ENCODE measurements at regions not wholly inside any gene's neighbourhood (a gene's known extent, or its start where the extent isn't known, plus 50 kb on each side); places are given as distances from the start of the nearest gene placed in this dataset.

DNA sequence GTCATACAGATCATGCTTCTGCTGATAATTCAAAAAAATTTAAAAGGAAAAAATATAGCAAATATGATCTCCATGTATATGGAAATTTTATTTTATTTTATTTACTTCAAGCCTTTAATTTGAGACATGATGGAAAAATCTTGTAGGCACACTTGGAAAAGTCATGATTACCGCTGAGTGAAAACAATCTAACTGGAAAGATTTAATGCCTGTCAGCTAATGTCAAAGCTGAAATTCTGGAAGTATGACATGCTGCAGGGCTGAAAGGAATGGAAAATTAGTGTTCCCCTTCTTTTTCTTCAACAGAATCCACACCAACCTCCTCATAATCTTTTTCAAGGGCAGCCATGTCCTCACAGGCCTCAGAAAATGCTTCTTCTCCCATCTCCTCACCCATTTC, 58.2 kb downstream of the RPRM start:
- no peak for DNase-seq

DNA sequence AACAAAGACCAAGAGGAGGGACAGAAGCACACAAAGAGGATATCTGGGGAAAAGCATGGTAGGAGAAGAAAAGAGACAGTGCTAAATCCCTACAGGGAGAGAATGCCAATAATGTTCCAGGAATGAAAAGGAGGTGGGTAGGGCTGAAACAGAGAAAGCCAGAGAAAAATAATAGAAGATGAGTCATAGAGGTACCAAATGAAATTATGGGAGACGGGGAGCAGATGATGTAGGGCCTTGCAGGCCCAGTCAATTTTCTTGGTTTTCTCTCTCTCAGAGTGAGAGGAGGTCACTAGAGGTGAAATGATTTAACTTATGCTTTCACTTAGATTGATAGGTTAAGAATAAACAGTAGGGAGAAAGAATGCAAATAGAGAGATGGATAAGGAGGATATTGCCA, 61.5 kb downstream of the RPRM start:
- no peak for DNase-seq

DNA sequence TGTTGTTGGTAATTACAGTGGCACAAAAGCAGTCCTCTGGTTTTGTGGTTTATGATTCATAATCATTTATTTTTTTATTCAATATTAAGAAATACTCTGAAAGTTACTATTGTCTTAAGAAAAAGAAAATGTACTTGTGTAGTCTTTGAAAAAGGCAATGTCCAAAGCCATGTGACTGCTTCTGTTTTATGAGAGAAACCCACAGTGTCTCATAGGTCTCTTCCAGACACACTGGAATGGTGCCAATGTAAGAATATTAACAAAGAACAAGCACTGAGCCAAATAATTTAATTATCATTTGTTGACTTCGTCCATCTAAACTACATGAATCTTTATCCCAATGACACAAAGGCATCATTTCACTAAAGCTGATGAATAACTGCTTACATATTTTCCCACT, 62.5 kb downstream of the RPRM start:
- no peak for DNase-seq

DNA sequence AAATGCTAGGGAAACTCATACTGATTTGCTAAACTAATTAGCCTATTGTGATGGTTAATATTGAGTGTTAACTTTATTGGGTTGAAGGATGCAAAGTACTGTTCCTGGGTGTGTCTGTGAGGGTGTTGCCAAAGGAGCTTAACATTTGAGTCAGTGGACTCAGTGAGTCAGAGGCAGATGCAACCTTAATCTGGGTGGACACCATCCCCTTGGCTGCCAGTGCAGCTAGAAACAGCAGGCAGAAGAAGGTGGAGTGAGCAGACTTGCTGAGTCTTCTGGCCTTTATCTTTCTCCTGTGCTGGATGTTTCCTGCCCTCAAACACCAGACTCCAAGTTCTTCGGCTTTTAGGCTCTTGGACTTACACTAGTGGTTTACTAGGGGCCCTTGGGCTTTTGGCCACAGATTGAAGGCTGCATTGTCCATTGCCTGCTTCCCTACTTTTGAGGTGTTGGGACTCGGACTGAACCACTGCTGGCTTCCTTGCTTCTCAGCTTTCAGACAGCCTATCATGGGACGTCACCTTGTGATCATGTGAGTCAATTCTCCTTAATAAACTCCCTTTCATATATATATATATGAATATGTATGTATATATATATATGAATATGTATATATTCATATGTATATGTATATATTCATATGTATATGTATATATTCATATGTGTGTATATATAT, 69.7 kb downstream of the RPRM start:
- DNase-seq, result no peak

DNA sequence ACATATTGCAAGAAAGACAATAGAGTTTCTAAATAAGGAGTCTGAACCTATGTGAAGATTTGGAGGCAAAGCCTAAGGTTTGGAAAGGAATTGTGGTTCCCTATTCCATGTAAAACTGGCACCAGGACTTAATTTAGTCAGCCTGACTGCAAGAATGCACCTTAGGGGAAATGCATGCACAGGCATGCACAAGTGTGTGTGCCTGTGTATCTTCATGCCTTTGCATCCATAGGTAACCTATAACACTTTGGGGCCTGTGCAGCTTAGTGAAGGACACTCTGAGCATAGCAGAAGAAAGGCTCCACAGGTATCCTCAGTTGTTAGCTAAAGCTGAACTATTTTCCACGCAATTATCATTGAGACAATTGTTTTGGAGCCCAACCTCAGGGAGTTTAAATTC, 73.4 kb downstream of the RPRM start:
- DNase-seq, result no peak

DNA sequence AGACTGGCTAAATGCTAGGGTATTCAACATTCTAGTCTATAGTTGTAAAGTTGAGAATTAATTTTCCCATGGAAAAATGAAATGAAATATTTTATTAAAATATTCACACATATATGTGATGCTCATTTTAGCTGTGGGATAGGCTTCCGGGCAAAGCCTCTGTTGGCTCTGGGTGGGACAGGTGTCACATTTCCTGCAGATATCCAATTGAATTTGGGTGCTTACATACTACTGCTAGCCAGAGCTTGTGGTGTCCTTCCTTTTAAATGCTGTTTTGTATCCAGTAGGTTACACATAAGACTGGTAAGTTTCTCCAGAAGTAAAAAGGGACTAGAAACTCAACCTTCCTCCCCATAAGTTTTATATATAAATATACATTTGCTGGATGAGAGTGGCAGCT, 73.8 kb downstream of the RPRM start:
- DNase-seq, result peak; percentile 22

DNA sequence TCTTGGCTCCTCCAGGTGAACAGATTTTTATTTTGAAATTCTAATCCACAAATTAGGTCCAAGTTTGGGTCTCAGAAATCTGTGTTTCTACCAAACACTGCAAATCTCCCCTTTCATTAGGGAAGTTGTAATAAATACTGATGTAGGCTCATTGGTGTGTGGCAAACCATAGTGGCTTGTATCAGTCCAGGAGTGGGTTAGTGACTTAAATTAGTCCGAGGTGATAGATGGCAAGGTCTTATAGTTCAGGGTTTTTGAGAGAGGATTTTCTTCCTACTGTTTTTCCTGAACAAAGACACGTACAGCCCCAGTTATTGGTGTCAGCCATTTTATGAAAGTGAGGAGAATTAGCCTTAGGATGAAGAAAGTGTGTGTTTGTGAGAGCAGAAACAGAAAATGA, 74.6 kb downstream of the RPRM start:
- DNase-seq, result peak; percentile 31

DNA sequence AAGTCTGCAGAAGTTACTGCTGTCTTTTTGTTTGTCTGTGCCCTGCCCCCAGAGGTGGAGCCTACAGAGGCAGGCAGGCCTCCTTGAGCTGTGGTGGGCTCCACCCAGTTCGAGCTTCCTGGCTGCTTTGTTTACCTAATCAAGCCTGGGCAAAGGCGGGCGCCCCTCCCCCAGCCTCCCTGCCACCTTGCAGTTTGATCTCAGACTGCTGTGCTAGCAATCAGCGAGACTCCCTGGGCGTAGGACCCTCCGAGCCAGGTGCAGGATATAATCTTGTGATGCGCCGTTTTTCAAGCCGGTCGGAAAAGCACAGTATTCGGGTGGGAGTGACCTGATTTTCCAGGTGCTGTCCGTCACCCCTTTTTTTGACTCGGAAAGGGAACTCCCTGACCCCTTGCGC, 75.2 kb downstream of the RPRM start:
- peak; percentile 70 for DNase-seq

DNA sequence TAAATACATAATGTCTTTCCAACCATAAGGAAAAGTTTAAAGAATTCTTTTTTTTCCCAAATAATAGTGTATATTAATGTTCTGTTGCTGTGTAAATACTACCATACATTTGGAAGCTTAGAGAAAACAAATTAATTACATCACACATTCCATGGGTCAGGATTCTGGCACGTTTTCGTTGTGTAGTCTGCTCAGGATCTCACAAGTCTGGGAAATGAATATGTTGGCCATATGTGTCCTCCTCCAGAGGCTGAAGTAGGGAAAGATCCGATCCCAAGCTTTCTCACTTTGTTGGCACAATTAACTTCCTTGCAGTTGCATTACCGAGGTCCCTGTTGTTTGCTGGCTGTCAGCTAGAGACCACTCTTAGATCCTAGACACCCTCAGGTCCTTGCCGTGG, 83.9 kb downstream of the RPRM start:
- no peak for DNase-seq

DNA sequence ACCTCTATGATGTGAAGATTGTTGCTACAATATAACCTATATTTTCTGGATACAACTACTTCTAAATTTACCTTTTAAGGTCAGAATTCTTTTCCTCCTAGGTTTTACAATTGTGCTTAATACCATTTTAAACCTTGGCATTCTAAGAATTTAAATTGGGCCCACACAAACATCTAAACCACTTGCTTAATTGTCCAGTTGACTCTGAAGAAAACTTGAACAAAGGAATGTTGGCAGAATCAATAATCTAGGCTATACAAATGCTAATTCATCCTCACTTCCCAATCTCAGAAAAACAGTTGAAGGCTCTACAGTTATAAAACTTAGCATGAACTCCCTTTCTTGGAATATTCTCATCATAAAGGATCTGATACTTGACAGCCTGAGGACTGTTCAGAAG, 84.3 kb downstream of the RPRM start:
- DNase-seq, result no peak

DNA sequence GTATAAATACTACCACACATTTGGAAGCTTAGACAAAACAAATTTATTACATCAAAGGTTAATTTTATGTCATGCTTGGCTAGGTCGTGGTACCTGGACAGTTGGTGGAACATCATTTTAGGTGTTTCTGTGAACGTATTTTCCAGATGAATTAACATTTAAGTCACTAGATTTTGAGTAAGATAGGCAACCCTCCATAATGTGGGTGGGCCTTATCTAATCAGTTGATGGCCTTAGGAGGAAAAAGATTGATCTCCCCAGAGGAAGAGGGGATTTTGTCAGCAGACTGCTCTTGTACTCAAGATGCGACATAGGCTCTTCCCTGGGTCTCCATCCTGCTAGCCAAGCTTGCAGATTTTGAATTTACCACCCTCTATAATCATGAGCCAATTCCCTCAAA, 85.0 kb downstream of the RPRM start:
- no peak for DNase-seq

DNA sequence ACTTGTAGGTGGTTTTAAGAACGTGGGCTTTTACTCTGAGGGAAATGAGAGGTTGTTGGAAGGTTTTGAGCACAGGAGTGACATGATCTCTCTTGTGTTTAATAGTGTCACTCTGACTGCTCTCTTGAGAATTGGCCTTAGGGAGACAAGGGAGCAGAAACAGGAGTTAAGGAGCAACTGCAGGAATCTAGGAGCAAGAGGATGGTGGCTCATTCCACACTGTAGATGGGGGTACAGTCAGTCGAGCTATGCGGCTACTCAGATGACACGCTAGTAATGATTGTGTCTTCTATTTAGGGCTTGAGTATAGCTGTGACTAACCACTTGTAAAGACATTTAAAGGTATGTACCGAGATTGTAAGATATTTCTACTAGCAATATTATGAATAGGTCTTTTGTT, 87.4 kb downstream of the RPRM start:
- DNase-seq, result no peak

DNA sequence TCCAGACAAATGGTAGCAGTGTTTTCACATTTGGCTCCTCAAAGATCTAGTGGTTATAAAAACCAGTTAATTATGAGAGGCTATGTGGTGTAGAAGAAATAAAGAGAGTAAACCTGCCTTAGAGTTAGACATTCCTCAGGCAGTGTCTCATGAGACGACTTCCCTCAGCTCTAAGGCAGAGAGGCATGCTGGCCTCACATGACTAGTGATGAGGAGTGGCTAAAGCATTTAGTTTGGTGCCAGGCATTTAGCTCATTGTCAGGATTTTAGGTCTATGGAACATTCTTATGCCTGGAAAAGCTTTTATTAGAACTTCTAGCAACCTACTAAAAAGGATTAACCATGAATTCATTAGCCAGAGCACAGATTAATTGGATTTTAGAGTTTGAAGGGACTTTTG, 90.3 kb downstream of the RPRM start:
- DNase-seq, result no peak

DNA sequence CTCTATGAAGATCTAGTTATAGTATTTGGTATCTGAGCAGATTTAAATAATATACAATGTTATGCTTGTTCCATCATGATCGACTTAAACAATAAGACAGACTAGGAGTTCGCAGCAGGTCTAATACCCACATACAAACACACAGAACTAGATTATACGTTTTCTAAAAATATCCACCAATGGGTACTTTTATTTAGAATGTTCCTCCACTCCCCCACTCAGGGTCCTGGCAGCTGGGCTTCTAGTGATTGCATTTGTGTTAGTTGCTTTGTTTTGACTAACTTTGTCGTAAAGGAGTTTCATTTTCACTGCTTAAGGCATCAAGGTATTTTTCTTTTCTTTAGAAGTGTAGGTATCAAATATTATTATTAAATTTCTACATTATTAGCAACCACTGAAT, 91.4 kb downstream of the RPRM start:
- DNase-seq, result no peak

DNA sequence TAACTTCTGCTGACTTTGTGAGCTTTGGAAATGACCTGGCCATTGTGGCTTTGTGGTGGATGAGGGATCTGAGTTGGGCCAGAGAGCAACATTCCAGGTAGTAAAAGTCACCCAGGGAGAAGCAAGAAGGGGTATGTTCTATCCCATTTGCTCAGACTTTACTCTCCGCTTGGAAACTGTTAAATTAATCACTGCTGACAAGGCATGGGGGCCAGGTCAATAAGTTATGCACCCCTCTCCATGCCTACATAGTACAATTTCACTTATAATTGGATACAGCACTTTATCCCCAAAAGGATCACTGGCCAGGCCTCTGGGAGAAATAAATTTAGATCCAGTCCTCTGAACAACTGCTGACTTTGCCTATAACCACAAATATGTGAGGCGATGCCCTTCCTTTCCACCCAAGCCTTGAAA, 92.1 kb downstream of the RPRM start:
- DNase-seq, result no peak

DNA sequence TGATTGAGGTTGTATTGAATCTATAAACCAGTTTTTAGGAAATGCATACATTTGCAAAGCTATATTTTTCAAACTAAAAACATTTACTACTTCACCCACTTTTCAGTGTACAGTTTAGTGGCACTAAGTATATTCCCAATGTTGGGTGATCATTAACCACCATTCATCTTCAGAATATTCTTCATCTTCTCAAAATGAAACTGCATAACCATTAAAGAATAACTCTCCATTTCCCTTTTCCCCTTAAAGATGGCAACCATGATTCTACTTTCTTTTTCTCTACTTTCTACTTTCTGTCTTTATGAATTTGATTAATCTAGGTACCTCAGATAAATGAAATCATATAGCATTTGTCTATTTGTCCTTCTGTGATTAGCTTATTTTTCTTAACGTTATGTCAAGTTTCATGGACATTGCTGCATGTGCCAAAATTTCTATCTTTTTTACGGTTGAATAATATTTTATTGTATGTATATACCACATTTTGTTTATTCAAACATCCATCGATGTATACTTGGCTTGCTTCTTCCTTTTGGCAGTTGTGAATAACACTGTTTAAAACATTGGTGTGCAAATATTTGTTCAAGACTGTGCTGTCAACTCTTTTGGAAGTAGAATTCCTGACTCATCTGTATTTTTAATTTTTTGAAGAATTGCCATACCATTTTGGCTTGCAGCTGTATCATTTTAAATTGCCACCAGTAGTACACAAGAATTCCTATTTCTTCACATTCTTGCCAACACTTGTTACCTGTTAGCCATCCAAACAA, 104.9 kb downstream of the RPRM start:
- no peak for DNase-seq

DNA sequence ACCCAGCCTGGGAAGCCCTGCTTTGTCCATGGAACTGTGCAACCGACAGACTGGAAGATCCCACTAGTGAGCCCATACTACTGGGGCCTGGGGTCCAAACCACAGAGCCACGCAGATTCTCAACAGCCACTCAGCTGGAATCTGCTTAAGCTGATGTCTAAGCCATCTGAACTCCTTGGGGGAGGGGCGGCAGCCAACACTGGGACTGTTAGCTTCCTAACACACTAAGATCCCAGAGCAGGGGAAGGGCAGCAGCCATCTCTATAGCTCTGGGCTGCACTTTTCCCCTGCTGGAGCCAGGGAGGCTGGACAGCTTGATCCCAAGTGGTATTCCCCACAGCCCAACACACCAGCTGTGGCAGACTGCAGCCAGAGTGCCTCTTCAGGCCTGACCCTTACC, 118.3 kb downstream of the RPRM start:
- no peak for DNase-seq

DNA sequence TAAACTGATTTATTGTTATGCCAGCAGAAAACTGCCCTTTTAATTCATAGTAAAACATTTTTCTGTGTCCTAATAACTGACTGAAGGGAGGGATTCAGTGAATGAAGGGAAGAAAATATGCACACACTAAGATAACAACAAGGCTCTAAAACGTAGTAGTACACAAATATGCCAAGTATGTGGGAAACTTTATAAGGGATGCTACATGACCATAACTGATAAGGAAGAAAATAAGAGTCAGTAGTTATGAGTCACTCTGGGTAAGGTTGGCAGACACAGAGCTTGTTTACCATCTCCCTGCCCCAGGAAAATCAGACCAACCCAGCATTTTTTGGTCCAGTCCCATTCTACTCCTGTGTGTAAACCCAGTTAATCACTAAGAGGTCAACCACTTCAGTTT, 124.2 kb downstream of the RPRM start:
- DNase-seq, result no peak

DNA sequence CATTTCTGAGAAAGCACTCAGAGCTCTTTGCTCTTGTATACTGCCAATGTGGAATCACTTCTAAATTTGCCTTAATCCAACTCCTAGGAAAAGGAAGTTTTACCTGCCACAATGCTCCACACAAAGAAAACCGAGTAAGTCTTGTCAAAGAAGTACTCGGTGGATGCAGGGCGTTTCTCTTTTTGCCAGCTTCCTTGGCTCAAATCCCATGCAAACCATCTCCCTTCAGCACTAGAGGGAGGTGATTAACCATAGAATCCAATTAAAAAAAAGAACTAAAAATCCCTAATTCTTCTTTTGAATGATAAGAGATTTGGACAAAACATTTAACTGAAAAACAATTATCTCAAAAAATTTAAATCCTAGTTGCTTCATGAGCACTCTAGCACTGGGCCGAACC, 129.0 kb downstream of the RPRM start:
- DNase-seq, result no peak

DNA sequence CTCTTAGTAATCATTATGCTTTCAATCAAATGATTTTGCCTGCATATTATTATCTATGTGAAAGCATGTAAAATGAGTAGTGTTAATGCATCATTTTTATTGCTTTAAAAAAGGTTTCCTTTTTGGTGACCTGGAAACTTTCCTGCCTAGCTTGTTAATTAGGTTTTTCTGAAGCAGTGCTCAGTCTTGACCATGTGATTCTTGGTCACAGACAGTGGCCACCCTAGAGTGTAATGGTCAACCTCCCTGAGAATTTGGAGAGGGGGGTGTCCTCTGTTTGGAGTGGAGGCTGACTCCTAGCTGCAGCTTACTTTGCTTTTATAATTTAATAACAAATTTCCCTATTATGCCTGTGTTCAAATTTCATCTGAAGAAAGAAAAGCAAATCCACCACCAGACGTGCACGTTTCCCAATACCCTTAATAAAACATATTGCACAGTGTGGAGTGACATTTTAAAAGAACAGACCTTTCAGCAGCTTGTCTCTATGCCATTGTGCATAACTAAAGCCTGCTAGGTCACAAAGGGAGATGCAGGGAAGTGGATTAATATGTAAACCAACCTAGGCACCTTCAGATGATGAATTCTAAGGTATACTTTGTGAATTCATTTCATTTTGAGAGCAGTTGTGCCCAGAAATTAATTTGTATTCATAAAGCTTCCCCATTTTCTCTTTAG, 130.6 kb downstream of the RPRM start:
- no peak for DNase-seq

DNA sequence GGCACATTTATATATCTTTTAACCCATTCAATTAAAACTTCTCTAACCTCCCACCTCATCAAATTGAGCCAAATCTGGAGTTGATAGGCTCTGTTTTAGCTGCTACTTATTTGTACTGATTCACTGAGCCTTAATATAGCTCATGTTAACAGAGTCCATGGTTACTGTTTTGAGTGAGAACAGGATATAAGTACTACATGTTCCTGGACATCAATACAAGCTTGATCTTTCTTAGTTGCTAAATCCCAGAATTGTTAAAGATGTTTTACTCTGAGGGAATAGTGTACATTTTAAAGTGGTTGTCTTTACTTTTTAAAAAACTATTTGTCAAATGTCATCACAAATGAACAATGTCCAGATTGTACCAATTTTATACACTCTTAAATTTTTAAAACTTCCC, 157.7 kb downstream of the RPRM start:
- no peak for DNase-seq

DNA sequence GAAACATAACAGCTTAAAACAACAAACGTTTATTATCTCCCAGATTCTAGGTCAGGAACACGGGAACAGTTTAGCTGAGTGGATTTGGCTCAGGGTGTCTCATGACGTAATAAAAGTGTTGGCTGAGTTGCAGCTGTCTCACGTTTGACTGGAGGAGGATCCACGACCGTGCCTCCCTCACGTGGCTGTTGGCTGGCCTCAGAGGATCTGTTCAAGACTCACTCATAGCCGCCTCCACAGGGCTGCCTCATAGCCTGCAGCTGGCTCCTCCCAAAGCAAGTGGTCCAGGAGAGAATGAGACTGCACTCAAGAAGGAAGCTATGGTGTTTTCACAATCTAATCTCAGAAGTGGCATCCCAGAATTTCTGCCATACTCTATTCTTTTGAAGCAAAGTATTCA, 167.1 kb downstream of the RPRM start:
- DNase-seq, result no peak

DNA sequence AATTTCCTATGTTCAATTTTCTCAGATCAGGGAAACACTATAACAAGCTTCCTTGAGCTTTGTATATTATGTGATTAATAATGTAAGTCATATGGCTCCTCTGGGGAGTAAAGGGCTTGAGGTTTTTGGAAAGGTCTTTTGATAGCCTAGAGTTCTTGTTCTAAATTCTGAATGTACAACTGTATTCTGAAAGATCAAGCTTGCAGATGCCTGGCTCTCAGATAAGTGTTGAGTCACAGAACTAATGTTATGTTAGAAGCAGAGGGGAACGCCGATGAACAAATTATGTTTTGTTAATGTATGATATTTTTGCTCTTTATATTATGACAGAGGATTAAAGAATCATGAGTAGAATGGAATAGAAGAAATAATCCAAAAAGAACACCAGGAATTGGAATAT, 170.1 kb downstream of the RPRM start:
- DNase-seq, result no peak

DNA sequence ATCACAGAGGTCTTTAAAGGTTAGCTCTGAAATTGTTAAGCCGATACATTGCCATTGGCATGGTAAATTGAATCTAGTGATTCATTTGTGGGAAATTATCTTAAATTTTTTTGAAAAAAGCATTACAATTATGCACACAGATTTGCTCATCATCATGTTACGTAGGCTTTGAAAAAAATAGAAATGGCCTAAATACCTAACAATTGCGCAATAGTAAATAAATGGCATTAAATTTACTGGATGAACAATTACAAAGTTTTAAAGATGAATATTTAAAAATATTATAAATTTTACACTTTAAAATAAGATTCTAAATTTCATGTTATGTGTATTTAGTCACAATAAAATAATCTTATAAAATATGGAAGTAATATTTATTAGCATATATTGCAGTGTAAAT, 171.3 kb downstream of the RPRM start:
- DNase-seq, result no peak
